Tibial nerve (tissue), 4 donors: ENCODE measurements at regions not wholly inside any gene's neighbourhood (a gene's known extent, or its start where the extent isn't known, plus 50 kb on each side); places are given as distances from the start of the nearest gene placed in this dataset.

Experiments used
- CTCF ChIP-seq, 5 experiments: fragments of 200-600 bp in 3 of 5; fragments of 450-650 bp in 2 of 5; sonication (generic) in 3 of 5; IDR thresholded peaks; one replicate each; pipeline ENCODE4 v1.5.1; 2016 to 2019; ENCODE audit warnings: antibody characterized with exemption in 5 of 5, mild to moderate bottlenecking in 3 of 5, moderate library complexity in 2 of 5
- EP300 ChIP-seq, 2 donors: sonication (generic); formaldehyde crosslinking; IDR thresholded peaks; one replicate each; pipeline ENCODE4 v1.6.1; 2017; ENCODE audit warnings: antibody characterized with exemption in 2 of 2, mild to moderate bottlenecking in 1 of 2
- POLR2A ChIP-seq, 2 donors: fragments of 450-650 bp; IDR thresholded peaks; one replicate each; pipeline ENCODE4 v1.6.1; 2017; ENCODE audit warnings: antibody characterized with exemption in 2 of 2, mild to moderate bottlenecking in 2 of 2, moderate library complexity in 2 of 2

- TF ChIP-seq CTCF (IDR thresholded peaks at IDR 0.05) (no peak), POLR2A (IDR thresholded peaks at IDR 0.05) (no peak), EP300 (IDR thresholded peaks at IDR 0.05) (no peak)
Measured at GRCh38 chr6:14713008-14713960, 532.6 kb upstream of the JARID2 start.
